NCI-H226 (cell line): ENCODE measurements at regions not wholly inside any gene's neighbourhood (a gene's known extent, or its start where the extent isn't known, plus 50 kb on each side); places are given as distances from the start of the nearest gene placed in this dataset.

Experiments used
- DNase-seq: peaks from one replicate; pipeline ENCODE4 v3.0.0-alpha.2; 2015

GRCh38 chrX:5054852-5055251, 1173.8 kb downstream of the NLGN4X start:
- no peak for DNase-seq

GRCh38 chrX:5051831-5052491, 1176.7 kb downstream of the NLGN4X start:
- no peak for DNase-seq

- DNase-seq, result no peak
Measured at GRCh38 chrX:5042563-5042962, 1186.1 kb downstream of the NLGN4X start.

GRCh38 chrX:5031792-5032191, 1196.9 kb downstream of the NLGN4X start:
- DNase-seq, result no peak

GRCh38 chrX:5015451-5015850, 1213.2 kb downstream of the NLGN4X start:
- no peak for DNase-seq

GRCh38 chrX:4994855-4995254, 1233.8 kb downstream of the NLGN4X start:
- DNase-seq, result no peak

GRCh38 chrX:4978613-4979012, 1250.1 kb downstream of the NLGN4X start:
- no peak for DNase-seq

- no peak for DNase-seq
Measured at GRCh38 chrX:4971646-4972045, 1257.0 kb downstream of the NLGN4X start.

GRCh38 chrX:4964112-4964511, 1250.7 kb upstream of the PRKX start:
- DNase-seq, result no peak

GRCh38 chrX:4963432-4963831, 1250.0 kb upstream of the PRKX start:
- DNase-seq, result no peak

GRCh38 chrX:4944767-4945166, 1231.3 kb upstream of the PRKX start:
- DNase-seq, result no peak

GRCh38 chrX:4936315-4936714, 1222.9 kb upstream of the PRKX start:
- no peak for DNase-seq

GRCh38 chrX:4935846-4936245, 1222.4 kb upstream of the PRKX start:
- no peak for DNase-seq

- DNase-seq, result no peak
Measured at GRCh38 chrX:4935401-4935800, 1222.0 kb upstream of the PRKX start.

GRCh38 chrX:4932790-4933189, 1219.3 kb upstream of the PRKX start:
- no peak for DNase-seq

- no peak for DNase-seq
Measured at GRCh38 chrX:4930426-4930825, 1217.0 kb upstream of the PRKX start.

- no peak for DNase-seq
Measured at GRCh38 chrX:4925911-4926310, 1212.5 kb upstream of the PRKX start.

- no peak for DNase-seq
Measured at GRCh38 chrX:4909348-4909747, 1195.9 kb upstream of the PRKX start.

GRCh38 chrX:4905576-4905975, 1192.1 kb upstream of the PRKX start:
- no peak for DNase-seq

- no peak for DNase-seq
Measured at GRCh38 chrX:4881277-4881676, 1167.8 kb upstream of the PRKX start.

- DNase-seq, result no peak
Measured at GRCh38 chrX:4878640-4879039, 1165.2 kb upstream of the PRKX start.

GRCh38 chrX:4876268-4876667, 1162.8 kb upstream of the PRKX start:
- DNase-seq, result no peak

GRCh38 chrX:4851534-4851933, 1138.1 kb upstream of the PRKX start:
- no peak for DNase-seq

- no peak for DNase-seq
Measured at GRCh38 chrX:4850312-4850711, 1136.9 kb upstream of the PRKX start.

GRCh38 chrX:4844376-4844775, 1130.9 kb upstream of the PRKX start:
- DNase-seq, result no peak
